GM18861 (cell line): ENCODE measurements at regions not wholly inside any gene's neighbourhood (a gene's known extent, or its start where the extent isn't known, plus 50 kb on each side); places are given as distances from the start of the nearest gene placed in this dataset.

Source experiments
- ATAC-seq: cut with Tn5 transposase; IDR thresholded peaks from one replicate; pipeline ENCODE4 v1.9.1; 2021; ENCODE audit not compliant: unreplicated experiment

GRCh38 chr15:47475336-47475735 is 242.0 kb upstream of the SEMA6D start:
- no peak for ATAC-seq

DNA sequence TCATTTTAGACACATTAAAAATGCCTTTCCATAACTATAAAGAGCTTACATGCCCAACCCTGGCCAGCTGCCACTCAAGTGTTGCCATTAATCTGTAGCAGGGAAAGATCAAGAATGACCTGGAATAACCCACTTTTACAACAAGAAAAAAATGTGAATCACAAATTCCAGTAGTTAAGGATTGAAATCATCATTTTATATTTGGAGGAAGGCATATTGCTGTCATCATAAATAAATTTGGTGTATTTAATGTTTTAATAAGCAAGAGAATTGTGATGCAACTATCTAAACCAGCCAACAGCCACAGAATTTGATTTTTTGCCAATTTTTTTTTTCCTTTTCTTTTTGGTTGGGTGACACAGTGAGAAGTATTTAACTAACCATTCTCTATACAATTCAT is 240.0 kb upstream of the SEMA6D start:
- ATAC-seq: no peak

- no peak for ATAC-seq
These were observed 233.2 kb upstream of the SEMA6D start for GRCh38 chr15:47484059-47484458.

- ATAC-seq: no peak
These were observed 232.3 kb upstream of the SEMA6D start for GRCh38 chr15:47484997-47485396.

DNA sequence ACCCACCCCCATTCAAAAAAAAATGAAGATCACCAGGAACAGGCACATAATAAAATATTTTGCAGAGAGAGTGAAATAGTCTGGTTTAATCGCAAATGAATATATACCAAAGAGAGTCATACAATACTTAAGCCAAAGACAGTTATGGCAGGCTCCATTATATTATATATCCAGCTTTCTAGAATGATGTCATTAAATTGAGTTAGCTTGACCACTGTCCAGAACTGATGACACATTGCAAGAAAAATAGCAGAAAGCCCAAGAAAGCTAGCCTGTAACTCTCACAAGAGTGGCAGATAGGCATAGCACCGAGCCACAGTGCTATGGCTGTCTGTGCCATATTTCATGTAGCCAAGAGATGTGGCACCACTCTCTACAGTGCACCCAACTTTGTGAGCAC is 231.9 kb upstream of the SEMA6D start:
- ATAC-seq: no peak

DNA sequence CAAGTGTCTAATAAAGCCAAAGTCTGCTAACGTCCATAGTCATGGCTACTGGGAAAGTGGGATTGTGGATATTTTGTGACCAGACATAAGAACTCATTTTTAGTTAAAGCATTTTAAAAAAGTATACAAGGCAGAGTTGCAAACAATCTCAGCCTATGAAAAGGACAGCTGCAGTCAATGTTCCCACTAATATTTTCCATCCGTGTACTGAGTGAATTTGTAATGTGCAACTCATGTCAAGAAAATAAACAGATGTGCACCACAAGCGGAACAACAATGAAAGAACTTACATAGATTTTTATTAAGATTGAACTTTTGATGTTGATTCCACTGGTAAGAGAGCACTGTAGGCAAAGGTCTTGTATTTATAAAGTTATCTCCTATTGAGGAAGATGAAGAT is 231.3 kb upstream of the SEMA6D start:
- ATAC-seq: no peak

DNA sequence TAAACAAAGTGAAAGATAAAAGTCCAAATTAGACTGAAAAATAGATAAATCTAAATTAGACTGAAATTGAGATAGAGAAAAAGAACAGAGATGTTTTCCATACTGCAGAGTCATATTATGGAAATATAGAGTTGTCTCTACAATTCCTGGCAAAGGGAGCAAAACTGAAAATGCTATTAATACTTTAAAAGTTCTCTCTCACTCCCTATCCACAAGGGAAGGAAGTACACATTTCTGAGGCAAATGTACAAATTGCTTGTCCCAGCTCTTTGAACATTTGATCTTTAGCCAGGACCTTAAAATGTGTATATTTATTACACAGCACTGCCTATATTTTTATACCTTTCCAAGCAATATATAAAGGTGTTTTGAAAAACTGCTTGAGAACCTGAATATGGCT is 225.1 kb upstream of the SEMA6D start:
- no peak for ATAC-seq

DNA sequence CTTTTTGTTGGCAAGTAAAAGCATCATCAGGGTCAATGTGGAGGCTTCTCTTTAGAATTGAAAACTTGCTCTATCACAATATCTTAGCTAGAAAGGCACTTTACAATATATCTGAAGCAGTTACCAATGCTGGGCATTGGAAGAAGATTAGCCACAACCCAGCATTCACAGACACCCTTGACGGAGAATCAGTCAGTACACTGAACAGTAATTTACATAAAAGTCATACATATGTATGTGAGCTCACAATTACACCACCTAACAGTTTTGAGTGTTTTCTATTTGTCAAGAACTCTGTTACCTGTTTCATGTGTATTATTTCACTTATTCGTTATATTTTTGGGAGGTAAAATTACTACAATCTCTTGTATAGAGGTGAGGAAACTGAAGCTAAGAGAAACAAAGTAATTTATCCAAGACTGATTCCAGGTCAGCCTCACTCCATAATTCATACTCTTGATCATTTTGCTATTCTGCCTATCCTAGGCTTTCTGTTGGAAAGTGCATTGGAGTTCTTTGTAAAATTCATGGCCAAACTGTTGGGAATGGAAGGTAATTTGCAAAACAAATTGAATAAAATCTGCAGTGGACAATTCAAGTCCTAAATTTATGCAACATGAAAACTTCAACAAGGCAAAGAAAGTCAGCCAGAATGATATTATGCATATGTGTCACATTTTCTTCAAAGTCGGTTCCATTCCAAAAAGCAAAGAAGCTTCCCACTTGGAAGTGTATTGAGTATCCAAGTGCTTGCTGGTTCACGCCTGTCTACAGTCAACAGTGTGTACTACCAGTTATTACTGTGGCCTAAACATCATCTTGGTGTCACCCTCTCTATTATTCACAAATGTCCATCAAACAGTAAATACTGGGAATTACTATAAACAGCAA is 223.7 kb upstream of the SEMA6D start:
- no peak for ATAC-seq

- ATAC-seq: no peak
These were observed 220.7 kb upstream of the SEMA6D start for GRCh38 chr15:47496343-47497185.

DNA sequence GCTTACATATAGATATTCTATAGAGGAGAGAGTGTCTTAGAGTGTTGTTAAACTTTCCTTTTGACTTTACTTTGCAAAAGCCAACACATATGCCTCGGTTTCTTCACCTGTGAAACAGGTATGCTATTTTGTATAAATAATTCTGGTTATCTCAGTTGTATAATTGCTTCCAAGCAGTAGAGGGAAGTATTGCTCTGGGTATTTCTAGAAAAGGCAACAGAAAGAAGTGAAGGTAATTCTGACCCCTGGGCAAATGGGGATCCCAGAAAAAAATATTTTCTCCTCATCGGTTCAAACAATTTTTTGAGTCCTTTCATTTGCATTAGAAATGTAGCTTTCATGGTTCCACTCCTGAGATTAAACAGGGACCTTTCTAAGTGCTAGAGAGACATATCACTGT is 216.5 kb upstream of the SEMA6D start:
- ATAC-seq: no peak

DNA sequence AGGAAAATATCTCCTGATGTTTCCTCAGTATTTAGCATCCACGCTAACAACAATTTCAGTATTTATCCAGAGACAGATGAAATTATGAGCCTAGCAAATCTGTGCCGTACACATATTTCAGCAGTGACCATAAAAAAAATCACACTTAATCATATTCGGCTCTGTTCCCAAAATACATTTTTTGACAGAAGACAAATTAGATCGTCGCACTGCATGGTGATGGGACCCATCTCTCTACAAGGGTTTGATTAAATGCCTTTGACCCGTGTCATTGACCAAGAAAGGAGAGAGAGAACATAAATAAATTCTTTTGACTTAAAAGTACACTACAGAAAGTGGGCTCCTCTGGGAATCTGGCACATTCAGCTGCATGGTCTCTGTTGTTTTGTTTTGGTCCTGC is 215.3 kb upstream of the SEMA6D start:
- ATAC-seq: no peak

GRCh38 chr15:47503876-47504275 is 213.4 kb upstream of the SEMA6D start:
- no peak for ATAC-seq

- no peak for ATAC-seq
These were observed 212.6 kb upstream of the SEMA6D start for GRCh38 chr15:47504624-47505256.

GRCh38 chr15:47505712-47506328 is 211.5 kb upstream of the SEMA6D start:
- no peak for ATAC-seq

GRCh38 chr15:47506329-47507100 is 210.8 kb upstream of the SEMA6D start:
- ATAC-seq: no peak

GRCh38 chr15:47507221-47507985 is 209.9 kb upstream of the SEMA6D start:
- no peak for ATAC-seq

GRCh38 chr15:47511261-47511660 is 206.0 kb upstream of the SEMA6D start:
- no peak for ATAC-seq

GRCh38 chr15:47513471-47513870 is 203.8 kb upstream of the SEMA6D start:
- no peak for ATAC-seq

DNA sequence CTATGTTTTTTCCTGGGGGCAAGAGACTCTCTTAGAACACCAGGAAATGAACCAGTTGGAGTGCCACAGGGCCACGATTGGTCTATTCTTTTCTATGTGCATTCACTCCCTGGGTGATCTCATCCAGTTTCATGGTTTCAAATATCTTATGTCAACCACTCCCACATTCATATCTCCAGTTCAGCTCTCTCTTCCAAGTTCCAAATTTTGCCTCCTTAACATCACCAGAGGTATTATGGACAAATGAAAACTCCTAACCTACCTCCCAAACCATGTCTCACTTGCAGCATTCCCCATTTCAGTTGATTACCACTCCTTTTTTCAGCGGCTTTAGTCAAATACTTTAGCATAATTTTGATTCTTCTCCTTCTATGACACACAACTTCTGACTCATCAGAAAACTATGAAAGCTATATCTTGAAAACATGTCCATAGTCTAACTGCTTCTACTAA is 203.1 kb upstream of the SEMA6D start:
- ATAC-seq: no peak

- ATAC-seq: no peak
These were observed 200.7 kb upstream of the SEMA6D start for GRCh38 chr15:47516558-47516957.
